Vagina (tissue), 2 donors: ENCODE measurements at regions not wholly inside any gene's neighbourhood (a gene's known extent, or its start where the extent isn't known, plus 50 kb on each side); places are given as distances from the start of the nearest gene placed in this dataset.

Source experiments
- DNase-seq, 2 donors: peaks; one replicate each; pipeline ENCODE4 v3.0.0-alpha.2; 2017; ENCODE audit errors: extremely low spot score in 2 of 2
- H3K27ac ChIP-seq: fragments of 200-600 bp; sonication (generic); one replicate; pipeline ENCODE4 v1.5.1; 2019
- H3K27me3 ChIP-seq: fragments of 200-600 bp; sonication (generic); one replicate; pipeline ENCODE4 v1.5.1; 2019
- H3K36me3 ChIP-seq, 2 donors: fragments of 200-600 bp; sonication (generic); one replicate each; pipeline ENCODE4 v1.5.1; 2017 to 2019
- H3K4me1 ChIP-seq: fragments of 200-600 bp; sonication (generic); one replicate; pipeline ENCODE4 v1.5.1; 2019
- H3K4me3 ChIP-seq, 2 donors: fragments of 200-600 bp; sonication (generic); 1 replicate in 1 of 2; 2 replicates in 1 of 2; pipeline ENCODE4 v1.5.1; 2016 to 2019
- H3K9me3 ChIP-seq: fragments of 200-600 bp; sonication (generic); one replicate; pipeline ENCODE4 v1.5.1; 2019
- POLR2A ChIP-seq, 2 donors: fragments of 450-650 bp; IDR thresholded peaks; one replicate each; pipeline ENCODE4 v1.6.1; 2017; ENCODE audit warnings: antibody characterized with exemption in 2 of 2, mild to moderate bottlenecking in 2 of 2, moderate library complexity in 2 of 2
- POLR2AphosphoS5 ChIP-seq, 2 donors: sonication (generic); formaldehyde crosslinking; IDR thresholded peaks; one replicate each; pipeline ENCODE4 v1.9.0; 2017; ENCODE audit warnings: antibody characterized with exemption in 2 of 2, mild to moderate bottlenecking in 2 of 2, low read depth in 1 of 2; ENCODE audit not compliant: insufficient read depth in 1 of 2
- intact Hi-C: fragments of 100-400 bp; cut with DNase I; formaldehyde crosslinking; loops from one replicate; pipeline ENCODE4 v1.15.1; 2023
- TF ChIP-seq, protein P1 (sequence below), 3 experiments: fragments of 450-650 bp in 2 of 3; fragments of 200-600 bp in 1 of 3; sonication (generic) in 1 of 3; IDR thresholded peaks; one replicate each; pipeline ENCODE4 v1.5.1; 2017 to 2019; ENCODE audit warnings: antibody characterized with exemption in 3 of 3, mild to moderate bottlenecking in 2 of 3, moderate library complexity in 2 of 3

DNA sequence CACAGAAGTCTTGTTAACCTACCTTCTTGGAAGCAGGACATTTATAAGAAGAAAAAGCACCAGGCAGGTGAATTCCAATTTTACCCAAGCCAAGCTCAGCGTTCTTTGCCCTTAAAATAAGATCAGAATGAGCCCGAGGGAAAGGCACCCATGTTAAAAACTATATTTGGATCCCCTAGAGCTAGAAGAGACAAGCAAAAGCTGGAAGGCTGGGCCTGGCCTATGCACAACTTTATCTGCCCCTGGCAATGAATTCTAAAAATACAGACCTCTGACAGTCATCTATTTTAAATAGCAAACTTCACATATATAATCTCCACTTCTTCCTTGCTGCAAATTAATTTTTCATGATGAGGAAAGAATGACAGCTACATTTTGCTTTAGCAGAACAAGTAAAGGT lies 180.9 kb downstream of the FGFR2 start:
- Histone ChIP-seq H3K4me1 (no peaks in the 10 kb centered on the region), H3K4me3 (no peak overlapping the region), H3K36me3 (no peaks in the 10 kb centered on the region), H3K9me3 (no peaks in the 10 kb centered on the region), H3K27me3 (no peaks in the 10 kb centered on the region), H3K27ac (no peak overlapping the region)
- no peak for TF ChIP-seq POLR2AphosphoS5 (IDR thresholded peaks at IDR 0.05; ENCODE audit: insufficient read depth in 1 of 2, low read depth in 1 of 2)
- TF ChIP-seq, protein P1, sequence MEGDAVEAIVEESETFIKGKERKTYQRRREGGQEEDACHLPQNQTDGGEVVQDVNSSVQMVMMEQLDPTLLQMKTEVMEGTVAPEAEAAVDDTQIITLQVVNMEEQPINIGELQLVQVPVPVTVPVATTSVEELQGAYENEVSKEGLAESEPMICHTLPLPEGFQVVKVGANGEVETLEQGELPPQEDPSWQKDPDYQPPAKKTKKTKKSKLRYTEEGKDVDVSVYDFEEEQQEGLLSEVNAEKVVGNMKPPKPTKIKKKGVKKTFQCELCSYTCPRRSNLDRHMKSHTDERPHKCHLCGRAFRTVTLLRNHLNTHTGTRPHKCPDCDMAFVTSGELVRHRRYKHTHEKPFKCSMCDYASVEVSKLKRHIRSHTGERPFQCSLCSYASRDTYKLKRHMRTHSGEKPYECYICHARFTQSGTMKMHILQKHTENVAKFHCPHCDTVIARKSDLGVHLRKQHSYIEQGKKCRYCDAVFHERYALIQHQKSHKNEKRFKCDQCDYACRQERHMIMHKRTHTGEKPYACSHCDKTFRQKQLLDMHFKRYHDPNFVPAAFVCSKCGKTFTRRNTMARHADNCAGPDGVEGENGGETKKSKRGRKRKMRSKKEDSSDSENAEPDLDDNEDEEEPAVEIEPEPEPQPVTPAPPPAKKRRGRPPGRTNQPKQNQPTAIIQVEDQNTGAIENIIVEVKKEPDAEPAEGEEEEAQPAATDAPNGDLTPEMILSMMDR (IDR thresholded peaks at IDR 0.05) = no peak
- TF ChIP-seq POLR2A (IDR thresholded peaks at IDR 0.05) = no peak
- intact Hi-C loops = no loop called here
- DNase-seq = peak in 1 of 2 donors; percentile 22

DNA sequence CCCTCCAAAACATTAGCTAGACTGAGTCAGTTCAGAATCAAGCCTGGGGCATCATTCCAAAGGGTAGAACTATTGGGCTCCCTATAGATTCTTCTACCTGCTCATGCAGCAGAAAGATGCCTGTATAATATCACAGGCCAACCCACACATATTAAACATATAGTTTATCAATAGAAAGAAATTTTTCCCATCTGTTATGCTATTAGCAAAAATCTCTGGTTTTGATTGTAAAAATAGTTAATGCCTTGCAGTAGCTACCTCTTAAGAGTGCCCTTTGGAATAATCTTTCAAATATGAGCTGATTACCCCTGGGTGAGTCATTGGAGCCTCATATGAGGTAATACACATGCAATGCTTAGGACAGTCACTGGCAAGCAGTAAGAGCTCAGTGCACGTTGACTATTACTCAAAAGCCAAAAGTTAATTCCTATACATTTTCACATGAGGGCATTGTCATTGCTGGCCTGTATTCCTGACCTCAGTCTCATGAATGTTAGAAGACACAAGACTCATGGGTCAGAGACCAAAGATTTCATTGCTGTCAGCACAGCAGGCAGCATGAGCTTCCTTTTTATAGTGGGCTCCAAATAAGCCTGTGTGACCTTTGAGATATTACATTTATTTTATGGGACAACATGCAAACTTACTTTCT lies 180.0 kb downstream of the FGFR2 start:
- intact Hi-C loops = no loop called here
- TF ChIP-seq, protein P1 (IDR thresholded peaks at IDR 0.05) = no peak
- no peak for TF ChIP-seq POLR2A (IDR thresholded peaks at IDR 0.05)
- peak in 1 of 2 donors; percentile 21 for TF ChIP-seq POLR2AphosphoS5 (IDR thresholded peaks at IDR 0.05; ENCODE audit: insufficient read depth in 1 of 2, low read depth in 1 of 2)
- no peak overlapping the region for H3K27ac ChIP-seq
- H3K27me3 ChIP-seq = no peaks in the 10 kb centered on the region
- no peak overlapping the region for H3K4me3 ChIP-seq
- no peaks in the 10 kb centered on the region for H3K36me3 ChIP-seq
- H3K4me1 ChIP-seq = no peaks in the 10 kb centered on the region
- H3K9me3 ChIP-seq = no peaks in the 10 kb centered on the region
- DNase-seq = peak in 1 of 2 donors; percentile 19

DNA sequence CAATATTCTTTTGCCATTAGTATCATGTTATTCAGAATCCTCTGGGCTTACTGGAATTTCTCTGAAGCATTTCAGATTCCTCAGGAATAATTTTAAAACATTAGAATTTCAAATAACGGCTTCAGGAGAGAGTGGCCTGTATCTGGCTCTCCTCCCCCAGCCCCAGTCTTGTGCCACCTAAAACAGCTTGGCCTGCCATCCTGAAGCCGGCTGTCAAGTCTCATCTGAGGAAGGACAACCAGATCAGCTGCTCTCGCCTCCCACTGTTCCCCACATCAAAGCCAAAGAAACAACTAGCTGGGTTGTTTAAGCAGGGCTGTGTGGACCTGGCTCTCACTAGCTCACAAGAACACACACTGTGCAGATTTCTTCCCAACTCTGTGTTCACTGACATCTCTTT lies 178.2 kb downstream of the FGFR2 start:
- peak in 1 of 2 donors; percentile 87 for DNase-seq
- intact Hi-C loops = no loop called here
- Histone ChIP-seq H3K4me3 (no peak overlapping the region), H3K27me3 (no peaks in the 10 kb centered on the region), H3K27ac (no peak overlapping the region), H3K4me1 (no peaks in the 10 kb centered on the region), H3K36me3 (no peaks in the 10 kb centered on the region), H3K9me3 (no peaks in the 10 kb centered on the region)
- TF ChIP-seq, protein P1 (IDR thresholded peaks at IDR 0.05) = no peak
- TF ChIP-seq POLR2A (IDR thresholded peaks at IDR 0.05) = no peak
- no peak for TF ChIP-seq POLR2AphosphoS5 (IDR thresholded peaks at IDR 0.05; ENCODE audit: insufficient read depth in 1 of 2, low read depth in 1 of 2)

DNA sequence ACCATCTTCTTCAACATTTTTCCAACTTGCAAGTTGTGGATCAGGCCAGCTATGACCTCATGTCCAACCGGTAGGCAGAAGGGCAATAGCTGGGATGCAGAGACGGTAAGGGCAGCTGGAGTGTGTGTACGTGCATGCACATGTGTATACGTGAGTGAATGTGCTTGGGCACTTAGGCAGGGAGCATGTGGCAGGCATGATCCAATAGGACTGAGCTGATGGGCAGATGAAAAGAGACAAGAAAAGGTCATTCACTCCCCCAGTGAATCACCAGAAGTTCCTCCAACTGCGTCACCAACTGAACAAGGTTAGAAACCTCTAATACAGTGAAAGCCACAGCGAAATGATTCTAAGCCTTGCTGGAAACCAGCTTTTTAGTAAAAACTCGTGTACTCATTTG lies 176.1 kb downstream of the FGFR2 start:
- H3K4me3 ChIP-seq = no peak overlapping the region
- H3K9me3 ChIP-seq = no peaks in the 10 kb centered on the region
- intact Hi-C loops = no loop called here
- H3K4me1 ChIP-seq = no peaks in the 10 kb centered on the region
- H3K36me3 ChIP-seq = no peaks in the 10 kb centered on the region
- no peak for DNase-seq
- no peaks in the 10 kb centered on the region for H3K27me3 ChIP-seq
- H3K27ac ChIP-seq = no peak overlapping the region
- TF ChIP-seq POLR2A (IDR thresholded peaks at IDR 0.05) (no peak), POLR2AphosphoS5 (IDR thresholded peaks at IDR 0.05; ENCODE audit: insufficient read depth in 1 of 2, low read depth in 1 of 2) (no peak)
- TF ChIP-seq, protein P1 (IDR thresholded peaks at IDR 0.05) = no peak

DNA sequence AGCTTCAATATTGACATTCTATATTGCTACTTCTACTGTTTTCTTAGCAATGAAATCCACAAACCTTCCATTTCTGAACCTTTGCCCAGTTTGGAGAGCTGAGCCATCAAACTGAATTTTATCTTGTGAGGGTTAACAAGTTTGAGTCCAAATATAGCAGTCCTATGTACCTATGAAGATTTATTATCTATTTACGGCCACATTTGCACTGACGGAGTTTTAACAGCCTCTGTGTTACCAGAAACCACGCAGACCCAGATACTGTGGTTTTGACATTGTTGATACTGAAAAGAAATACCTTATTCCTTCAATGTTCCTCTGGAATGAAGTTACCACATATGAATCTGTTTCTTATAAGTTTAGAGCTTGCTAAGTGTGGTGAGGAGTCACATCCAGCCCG lies 172.6 kb downstream of the FGFR2 start:
- Histone ChIP-seq H3K27ac (no peak overlapping the region), H3K4me1 (no peaks in the 10 kb centered on the region), H3K27me3 (no peaks in the 10 kb centered on the region), H3K36me3 (no peaks in the 10 kb centered on the region), H3K9me3 (no peaks in the 10 kb centered on the region), H3K4me3 (no peak overlapping the region)
- intact Hi-C loops = no loop called here
- TF ChIP-seq POLR2A (IDR thresholded peaks at IDR 0.05) (no peak), POLR2AphosphoS5 (IDR thresholded peaks at IDR 0.05; ENCODE audit: insufficient read depth in 1 of 2, low read depth in 1 of 2) (no peak)
- TF ChIP-seq, protein P1 (IDR thresholded peaks at IDR 0.05) = no peak
- no peak for DNase-seq
